RWPE1 (cell line): ENCODE measurements at regions not wholly inside any gene's neighbourhood (a gene's known extent, or its start where the extent isn't known, plus 50 kb on each side); places are given as distances from the start of the nearest gene placed in this dataset.

Experiments used
- CTCF ChIA-PET: fragments of 350-600 bp; sonication (Branson Sonifier 250); formaldehyde crosslinking; extraction: SDS; loops from one replicate; lab custom pipeline; 2021; lab: Yijun Ruan, JAX
- POLR2A ChIA-PET: fragments of 400-600 bp; formaldehyde crosslinking; extraction: SDS; loops from one replicate; lab custom pipeline; 2020; ENCODE audit warnings: antibody characterized with exemption; ENCODE audit not compliant: low non-redundant PET; lab: Yijun Ruan, JAX
- DNase-seq: peaks from one replicate; pipeline ENCODE4 v3.0.0; 2012; ENCODE audit warnings: low spot score
- H3K27ac ChIP-seq: fragments of 450-650 bp; 2 replicates; pipeline ENCODE4 v1.5.1; 2017
- CTCF ChIP-seq: fragments of 450-650 bp; conservative IDR thresholded peaks from 2 replicates; pipeline ENCODE4 v1.5.1; 2017; ENCODE audit warnings: low read depth, mild to moderate bottlenecking

- TF ChIP-seq CTCF: no peak
- ChIA-PET CTCF (interaction anchor here (0.6 kb wide), 1 partner anchor 12 kb away, joined by 3 read pairs; no protein-coding TSS in a partner anchor), POLR2A (interaction anchor here (0.6 kb wide), 1 partner anchor 106 kb away, joined by 3 read pairs; no protein-coding TSS in a partner anchor)
- no peak for DNase-seq
- no peak overlapping the region for H3K27ac ChIP-seq
Observed at GRCh38 chr1:195335541-195335940, 1272.7 kb downstream of the KCNT2 start.

- ChIA-PET POLR2A (no interaction called here), CTCF (interaction anchor here (0.5 kb wide), 1 partner anchor 811 kb away, joined by 3 read pairs; no protein-coding TSS in a partner anchor)
- H3K27ac ChIP-seq: no peak overlapping the region
- no peak for TF ChIP-seq CTCF
- DNase-seq: no peak
Observed at GRCh38 chr1:195332102-195332501, 1276.1 kb downstream of the KCNT2 start.

DNA sequence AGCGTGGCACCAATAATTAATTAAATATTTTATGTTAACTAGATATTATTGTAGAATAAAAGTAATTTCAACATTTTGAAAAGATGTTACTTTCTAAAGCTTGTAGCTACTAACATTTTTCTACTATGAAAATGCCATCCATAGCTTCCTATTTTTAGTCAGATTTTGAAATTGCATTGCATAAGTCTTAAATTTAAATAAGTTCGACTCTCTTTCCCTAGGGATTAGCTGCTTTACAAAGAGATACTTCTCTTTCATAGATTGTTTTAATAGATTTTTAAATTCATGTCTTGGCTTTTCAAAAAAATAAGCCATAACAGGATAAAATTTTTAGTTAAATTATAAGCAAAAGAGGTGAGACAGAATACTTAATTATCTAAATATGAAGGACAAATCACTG lies 1279.6 kb downstream of the KCNT2 start:
- POLR2A ChIA-PET: no interaction called here
- CTCF ChIA-PET: interaction anchor here (0.6 kb wide), 3 partner anchors 17 to 1921 kb away, joined by 3 to 4 read pairs (median 3); no protein-coding TSS in a partner anchor

GRCh38 chr1:195328102-195328501 lies 1280.1 kb downstream of the KCNT2 start:
- no peak for TF ChIP-seq CTCF
- no peak for DNase-seq
- H3K27ac ChIP-seq: no peak overlapping the region
- CTCF ChIA-PET: interaction anchor here (0.7 kb wide), 1 partner anchor 92 kb away, joined by 4 read pairs; no protein-coding TSS in a partner anchor
- POLR2A ChIA-PET: no interaction called here

More for the DNA sequence above, 1279.6 kb downstream of the KCNT2 start:
- no peak for TF ChIP-seq CTCF
- no peak for DNase-seq
- H3K27ac ChIP-seq: no peak overlapping the region

DNA sequence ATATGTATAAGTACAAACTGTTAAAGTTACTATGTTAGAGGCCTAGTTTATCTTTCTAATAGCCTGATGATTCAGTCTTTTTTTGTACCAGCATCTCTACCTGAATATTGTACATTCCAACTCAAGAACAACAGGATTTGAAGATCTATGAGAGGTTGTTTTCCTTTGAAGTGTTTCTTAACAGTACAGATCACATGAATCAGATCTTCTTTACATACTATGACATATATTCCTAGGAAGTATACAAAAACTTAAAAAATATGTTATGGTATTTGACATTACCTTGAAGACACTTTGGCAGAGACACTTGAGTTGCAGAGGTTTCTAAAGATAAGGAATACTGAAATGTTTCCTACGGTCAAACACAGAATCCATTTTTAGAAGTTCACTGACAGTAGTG lies 1280.9 kb downstream of the KCNT2 start:
- ChIA-PET POLR2A (no interaction called here), CTCF (interaction anchor here (0.6 to 0.7 kb wide), 2 partner anchors 87 to 91 kb away, joined by 3 to 4 read pairs; no protein-coding TSS in a partner anchor)
- no peak for TF ChIP-seq CTCF
- no peak for DNase-seq
- H3K27ac ChIP-seq: no peak overlapping the region

GRCh38 chr1:195326325-195326724 lies 1281.9 kb downstream of the KCNT2 start:
- POLR2A ChIA-PET: no interaction called here
- no peak for DNase-seq
- no peak for TF ChIP-seq CTCF
- no peak overlapping the region for H3K27ac ChIP-seq
- CTCF ChIA-PET: no interaction called here
